ENCODE measurements at regions not wholly inside any gene's neighbourhood (a gene's known extent, or its start where the extent isn't known, plus 50 kb on each side); places are given as distances from the start of the nearest gene placed in this dataset.
A peak's percentile ranks its signal among the peaks of the same experiment; 100 is the strongest.

DNA sequence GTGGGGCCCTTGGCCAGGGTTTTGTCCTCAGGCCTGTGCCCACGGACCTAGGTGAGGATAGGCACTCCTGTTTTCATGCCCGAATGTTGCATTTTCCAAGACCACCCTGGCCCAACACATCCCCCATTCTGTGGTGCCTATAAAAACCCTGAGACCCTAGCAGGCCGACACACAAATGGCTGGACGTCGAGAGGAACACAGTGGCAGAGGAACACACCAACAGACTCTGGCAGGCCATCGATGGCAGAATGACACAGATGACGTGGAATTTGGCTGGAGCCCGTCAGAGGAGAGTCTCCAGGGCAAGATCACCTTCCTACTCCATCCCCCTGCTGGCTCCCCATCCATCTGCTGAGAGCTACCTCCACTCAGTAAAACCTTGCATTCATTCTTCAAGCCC, 898.8 kb downstream of the ANKRD7 start:
- TF ChIP-seq, protein P1, sequence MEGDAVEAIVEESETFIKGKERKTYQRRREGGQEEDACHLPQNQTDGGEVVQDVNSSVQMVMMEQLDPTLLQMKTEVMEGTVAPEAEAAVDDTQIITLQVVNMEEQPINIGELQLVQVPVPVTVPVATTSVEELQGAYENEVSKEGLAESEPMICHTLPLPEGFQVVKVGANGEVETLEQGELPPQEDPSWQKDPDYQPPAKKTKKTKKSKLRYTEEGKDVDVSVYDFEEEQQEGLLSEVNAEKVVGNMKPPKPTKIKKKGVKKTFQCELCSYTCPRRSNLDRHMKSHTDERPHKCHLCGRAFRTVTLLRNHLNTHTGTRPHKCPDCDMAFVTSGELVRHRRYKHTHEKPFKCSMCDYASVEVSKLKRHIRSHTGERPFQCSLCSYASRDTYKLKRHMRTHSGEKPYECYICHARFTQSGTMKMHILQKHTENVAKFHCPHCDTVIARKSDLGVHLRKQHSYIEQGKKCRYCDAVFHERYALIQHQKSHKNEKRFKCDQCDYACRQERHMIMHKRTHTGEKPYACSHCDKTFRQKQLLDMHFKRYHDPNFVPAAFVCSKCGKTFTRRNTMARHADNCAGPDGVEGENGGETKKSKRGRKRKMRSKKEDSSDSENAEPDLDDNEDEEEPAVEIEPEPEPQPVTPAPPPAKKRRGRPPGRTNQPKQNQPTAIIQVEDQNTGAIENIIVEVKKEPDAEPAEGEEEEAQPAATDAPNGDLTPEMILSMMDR (IDR thresholded peaks at IDR 0.05; ENCODE audit: borderline replicate concordance, control extremely low read depth, extremely low read depth, insufficient read depth, missing control alignments), result no peak
- in situ Hi-C loops (cut with MboI; ENCODE audit: low sequenced_read_pairs, unreplicated experiment), result no loop called here
- DNase-seq (ENCODE audit: low spot score), result no peak

DNA sequence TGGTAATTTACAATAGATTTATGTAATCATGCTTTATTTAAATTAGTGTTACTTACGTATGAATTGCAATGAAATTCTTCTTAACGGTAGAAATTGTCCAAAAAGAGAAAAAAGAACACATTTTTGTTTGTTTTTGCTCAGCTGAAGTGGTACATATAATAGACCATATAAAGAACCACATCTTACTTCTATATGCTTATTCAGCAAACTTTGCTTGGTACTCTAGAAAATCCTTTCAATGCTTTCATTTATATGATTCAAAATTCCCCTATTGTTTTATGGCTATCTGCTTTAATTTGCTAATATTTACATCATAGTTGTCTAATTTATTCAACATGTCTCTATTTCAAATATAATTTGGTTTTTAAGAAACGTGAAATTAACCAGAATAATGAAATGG, 903.2 kb downstream of the ANKRD7 start:
- in situ Hi-C loops (cut with MboI; ENCODE audit: low sequenced_read_pairs, unreplicated experiment), result no loop called here
- TF ChIP-seq, protein P1 (IDR thresholded peaks at IDR 0.05; ENCODE audit: borderline replicate concordance, control extremely low read depth, extremely low read depth, insufficient read depth, missing control alignments), result no peak
- DNase-seq (ENCODE audit: low spot score), result no peak

DNA sequence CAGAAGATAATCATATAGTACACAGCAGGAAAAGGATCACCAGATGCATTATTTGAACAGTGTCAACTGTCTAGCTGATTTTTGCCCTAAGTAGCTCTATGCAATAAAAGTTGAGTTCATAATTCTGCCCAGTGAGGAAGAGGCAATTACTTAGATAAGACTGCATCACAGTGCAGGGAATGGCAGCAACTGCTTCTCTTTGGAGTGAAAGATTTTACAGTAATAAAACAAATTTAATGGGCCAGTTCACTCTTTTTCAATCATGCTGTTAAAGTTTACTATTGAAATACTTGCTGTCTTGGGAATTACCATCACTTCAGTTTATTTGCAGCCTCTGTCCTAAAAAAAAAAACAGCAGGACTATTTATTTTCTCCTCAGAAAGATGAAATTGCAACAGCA, 907.9 kb downstream of the ANKRD7 start:
- DNase-seq (ENCODE audit: low spot score), result no peak
- TF ChIP-seq, protein P1 (IDR thresholded peaks at IDR 0.05; ENCODE audit: borderline replicate concordance, control extremely low read depth, extremely low read depth, insufficient read depth, missing control alignments), result no peak
- in situ Hi-C loops (cut with MboI; ENCODE audit: low sequenced_read_pairs, unreplicated experiment), result no loop called here

DNA sequence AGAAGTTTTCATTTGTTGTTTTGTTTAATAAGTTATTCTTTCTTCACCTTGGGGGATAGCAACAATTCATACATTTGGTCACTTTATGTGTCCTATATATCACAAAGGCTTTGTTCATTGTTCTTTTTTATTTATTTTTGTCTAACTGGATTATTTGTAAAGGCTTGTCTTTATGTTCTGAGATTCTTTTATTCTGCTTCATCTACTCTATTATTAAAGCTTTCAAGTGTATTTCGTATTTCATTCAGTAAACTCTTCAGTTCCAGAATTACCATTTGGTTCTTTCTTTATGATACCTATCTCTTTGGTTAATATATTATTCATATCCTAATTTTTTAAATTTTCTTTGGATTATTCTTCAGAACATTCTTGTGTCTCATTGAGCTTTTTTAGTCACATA, 942.9 kb downstream of the ANKRD7 start:
- DNase-seq (ENCODE audit: low spot score), result no peak
- TF ChIP-seq, protein P1 (IDR thresholded peaks at IDR 0.05; ENCODE audit: borderline replicate concordance, control extremely low read depth, extremely low read depth, insufficient read depth, missing control alignments), result no peak
- in situ Hi-C loops (cut with MboI; ENCODE audit: low sequenced_read_pairs, unreplicated experiment), result no loop called here

DNA sequence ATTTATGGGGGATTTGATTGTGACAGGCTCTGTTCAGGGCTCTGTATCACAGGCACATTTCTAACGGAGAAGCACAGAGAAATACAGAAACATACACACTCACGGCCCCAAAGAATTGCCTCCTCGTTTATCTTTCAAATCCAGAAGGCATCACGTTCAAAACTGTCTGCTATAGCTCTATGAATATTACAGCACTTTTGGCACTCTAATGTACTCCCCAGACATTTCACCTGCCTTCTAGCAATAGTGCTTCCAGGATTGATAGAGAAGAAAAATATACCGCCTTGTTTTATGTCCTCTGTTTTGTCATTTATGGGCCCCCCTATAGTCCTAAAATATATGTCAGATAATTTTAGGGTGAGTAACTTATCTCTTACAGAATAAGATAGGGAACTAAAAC, 947.5 kb downstream of the ANKRD7 start:
- in situ Hi-C loops (cut with MboI; ENCODE audit: low sequenced_read_pairs, unreplicated experiment), result no loop called here
- TF ChIP-seq, protein P1 (IDR thresholded peaks at IDR 0.05; ENCODE audit: borderline replicate concordance, control extremely low read depth, extremely low read depth, insufficient read depth, missing control alignments), result no peak
- DNase-seq (ENCODE audit: low spot score), result no peak

DNA sequence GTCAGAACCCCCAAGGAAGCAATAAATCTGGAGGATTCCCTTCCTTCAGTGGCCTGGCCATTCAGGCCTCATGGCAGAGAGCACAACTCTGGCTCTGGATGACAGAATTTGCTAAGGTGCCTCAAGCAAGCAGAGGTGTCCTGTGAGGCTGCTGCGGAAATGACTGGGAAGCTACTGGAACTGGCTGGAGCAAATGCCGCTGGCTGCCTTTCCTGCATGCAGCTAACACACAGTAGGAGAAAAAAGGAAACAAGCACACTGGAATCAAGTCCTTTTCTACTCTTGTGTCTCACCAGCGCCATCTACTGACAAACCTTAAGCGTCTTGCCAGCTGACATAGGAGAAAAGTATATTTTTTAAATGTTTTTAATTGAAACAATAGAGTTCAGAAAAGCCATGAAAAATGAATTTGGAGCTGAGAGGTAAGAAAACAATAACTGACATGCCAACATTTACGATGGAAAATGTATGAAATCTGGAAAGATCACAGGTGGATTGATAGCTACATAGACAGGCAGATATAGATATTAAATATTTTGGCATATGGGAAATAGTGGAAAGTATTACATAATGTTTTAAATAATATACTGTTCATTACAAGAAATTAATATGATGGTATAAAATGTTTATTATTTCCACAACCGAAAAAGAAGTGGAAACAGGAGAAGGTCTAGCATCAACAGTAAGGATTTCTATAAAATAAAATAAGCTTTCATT, 951.6 kb downstream of the ANKRD7 start:
- in situ Hi-C loops (cut with MboI; ENCODE audit: low sequenced_read_pairs, unreplicated experiment), result no loop called here
- TF ChIP-seq, protein P1 (IDR thresholded peaks at IDR 0.05; ENCODE audit: borderline replicate concordance, control extremely low read depth, extremely low read depth, insufficient read depth, missing control alignments), result peak; percentile 75
- peak; percentile 8 for DNase-seq (ENCODE audit: low spot score)

All from GM13976 (cell line).